GM23248 (cell line): ENCODE measurements at regions not wholly inside any gene's neighbourhood (a gene's known extent, or its start where the extent isn't known, plus 50 kb on each side); places are given as distances from the start of the nearest gene placed in this dataset.

ENCODE experiments used
- EZH2 ChIP-seq: fragments of 200-600 bp; sonication (generic); IDR thresholded peaks from 2 replicates; pipeline ENCODE4 v1.6.1; 2018; ENCODE audit warnings: antibody characterized with exemption, mild to moderate bottlenecking; ENCODE audit not compliant: insufficient read depth, poor library complexity, severe bottlenecking
- EZH2phosphoT487 ChIP-seq: fragments of 200-600 bp; sonication (generic); IDR thresholded peaks from 2 replicates; pipeline ENCODE4 v1.6.1; 2018; ENCODE audit warnings: antibody characterized with exemption, moderate library complexity, mild to moderate bottlenecking, low read depth; ENCODE audit not compliant: insufficient read depth

DNA sequence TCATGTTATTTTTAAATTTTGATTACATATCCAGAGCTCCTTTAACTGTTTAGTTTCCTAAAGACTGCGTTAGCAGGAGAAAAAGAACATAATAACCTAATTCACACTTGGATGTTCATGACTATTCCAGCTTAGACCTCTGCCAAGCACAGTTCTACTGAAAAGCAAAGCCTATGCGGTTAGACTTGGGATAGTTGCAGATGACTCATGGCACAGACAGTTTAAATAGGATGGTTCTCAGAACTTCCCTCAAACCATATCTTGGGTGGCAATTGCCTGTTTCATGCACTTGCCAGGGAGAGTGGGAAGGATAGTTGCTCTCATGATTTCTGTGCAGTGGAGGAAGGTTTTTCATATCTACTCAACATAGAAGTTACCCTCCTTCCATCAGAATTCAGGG, 149.7 kb upstream of the KLHL29 start:
- TF ChIP-seq EZH2 (no peak), EZH2phosphoT487 (no peak)
